ENCODE measurements at regions not wholly inside any gene's neighbourhood (a gene's known extent, or its start where the extent isn't known, plus 50 kb on each side); places are given as distances from the start of the nearest gene placed in this dataset.

DNA sequence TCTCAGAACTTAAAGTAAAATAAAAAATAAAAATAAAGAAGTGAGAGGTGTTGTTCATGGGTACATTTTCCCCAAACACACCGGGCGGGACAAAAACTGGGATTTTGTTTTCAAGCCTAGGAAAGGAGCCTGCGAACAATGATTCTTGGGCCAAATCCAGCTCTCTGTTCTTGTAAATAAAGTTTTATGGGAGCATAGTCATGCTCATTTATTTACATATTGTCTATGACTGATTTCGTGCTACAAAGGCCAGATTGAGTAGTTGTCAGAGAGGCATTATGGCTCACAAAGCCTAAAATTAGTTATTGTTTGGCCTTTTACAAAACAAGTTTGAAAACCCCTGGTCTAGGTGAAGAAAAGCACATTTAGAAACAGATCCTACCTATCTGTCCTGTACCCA, 821.0 kb upstream of the GRAMD2B start:
- TF ChIP-seq, protein P1, sequence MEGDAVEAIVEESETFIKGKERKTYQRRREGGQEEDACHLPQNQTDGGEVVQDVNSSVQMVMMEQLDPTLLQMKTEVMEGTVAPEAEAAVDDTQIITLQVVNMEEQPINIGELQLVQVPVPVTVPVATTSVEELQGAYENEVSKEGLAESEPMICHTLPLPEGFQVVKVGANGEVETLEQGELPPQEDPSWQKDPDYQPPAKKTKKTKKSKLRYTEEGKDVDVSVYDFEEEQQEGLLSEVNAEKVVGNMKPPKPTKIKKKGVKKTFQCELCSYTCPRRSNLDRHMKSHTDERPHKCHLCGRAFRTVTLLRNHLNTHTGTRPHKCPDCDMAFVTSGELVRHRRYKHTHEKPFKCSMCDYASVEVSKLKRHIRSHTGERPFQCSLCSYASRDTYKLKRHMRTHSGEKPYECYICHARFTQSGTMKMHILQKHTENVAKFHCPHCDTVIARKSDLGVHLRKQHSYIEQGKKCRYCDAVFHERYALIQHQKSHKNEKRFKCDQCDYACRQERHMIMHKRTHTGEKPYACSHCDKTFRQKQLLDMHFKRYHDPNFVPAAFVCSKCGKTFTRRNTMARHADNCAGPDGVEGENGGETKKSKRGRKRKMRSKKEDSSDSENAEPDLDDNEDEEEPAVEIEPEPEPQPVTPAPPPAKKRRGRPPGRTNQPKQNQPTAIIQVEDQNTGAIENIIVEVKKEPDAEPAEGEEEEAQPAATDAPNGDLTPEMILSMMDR (conservative IDR thresholded peaks at IDR 0.05; ENCODE audit: low read length) = no peak
- TF ChIP-seq EZH2phosphoT487 (IDR thresholded peaks at IDR 0.05; ENCODE audit: borderline replicate concordance, low read depth, low read length) = no peak
